NCI-H446 treated with DMSO at 0.1 percent for 48 hours (cell line): ENCODE measurements at regions not wholly inside any gene's neighbourhood (a gene's known extent, or its start where the extent isn't known, plus 50 kb on each side); places are given as distances from the start of the nearest gene placed in this dataset.
A peak's percentile ranks its signal among the peaks of the same experiment; 100 is the strongest.

Experiments used
- DNase-seq: peaks from one replicate; lab custom pipeline; 2025; lab: John Stamatoyannopoulos, UW

- DNase-seq, result no peak
Observed at GRCh38 chr4:79023799-79024770, 84.8 kb upstream of the PAQR3 start.

GRCh38 chr4:79022529-79022928 lies 83.3 kb upstream of the PAQR3 start:
- DNase-seq, result no peak

GRCh38 chr4:79017481-79017880 lies 78.2 kb upstream of the PAQR3 start:
- no peak for DNase-seq

- DNase-seq, result no peak
Observed at GRCh38 chr4:79016878-79017277, 77.6 kb upstream of the PAQR3 start.

- peak; percentile 18 for DNase-seq
Observed at GRCh38 chr4:79015411-79015810, 76.2 kb upstream of the PAQR3 start.

- DNase-seq, result no peak
Observed at GRCh38 chr4:79014230-79014629, 75.0 kb upstream of the PAQR3 start.

- DNase-seq, result no peak
Observed at GRCh38 chr4:79013756-79014155, 74.5 kb upstream of the PAQR3 start.

GRCh38 chr4:78990938-78991810 lies 51.9 kb upstream of the PAQR3 start:
- no peak for DNase-seq

GRCh38 chr4:78989697-78990270 lies 50.5 kb upstream of the PAQR3 start:
- DNase-seq, result no peak
